NCI-H2171 treated with DMSO at 0.1 percent for 48 hours (cell line): ENCODE measurements at regions not wholly inside any gene's neighbourhood (a gene's known extent, or its start where the extent isn't known, plus 50 kb on each side); places are given as distances from the start of the nearest gene placed in this dataset.

Experiments
- DNase-seq: peaks from one replicate; lab custom pipeline; 2025; lab: John Stamatoyannopoulos, UW

GRCh38 chr5:3143382-3143781 is 391.9 kb upstream of the IRX2 start:
- peak; percentile 18 for DNase-seq

GRCh38 chr5:3142261-3143027 is 391.0 kb upstream of the IRX2 start:
- DNase-seq, result no peak

GRCh38 chr5:3140117-3140516 is 388.6 kb upstream of the IRX2 start:
- DNase-seq, result no peak

GRCh38 chr5:3139499-3139931 is 388.0 kb upstream of the IRX2 start:
- no peak for DNase-seq

GRCh38 chr5:3131161-3131560 is 379.7 kb upstream of the IRX2 start:
- peak; percentile 50 for DNase-seq

GRCh38 chr5:3129252-3129651 is 377.8 kb upstream of the IRX2 start:
- no peak for DNase-seq

GRCh38 chr5:3127423-3127911 is 376.0 kb upstream of the IRX2 start:
- no peak for DNase-seq

- DNase-seq, result no peak
These were observed 375.2 kb upstream of the IRX2 start for GRCh38 chr5:3126639-3127038.

- DNase-seq, result no peak
These were observed 372.9 kb upstream of the IRX2 start for GRCh38 chr5:3124410-3124809.

GRCh38 chr5:3123763-3124157 is 372.3 kb upstream of the IRX2 start:
- DNase-seq, result no peak

- no peak for DNase-seq
These were observed 371.7 kb upstream of the IRX2 start for GRCh38 chr5:3122985-3123762.

GRCh38 chr5:3122216-3122615 is 370.7 kb upstream of the IRX2 start:
- no peak for DNase-seq

- no peak for DNase-seq
These were observed 370.3 kb upstream of the IRX2 start for GRCh38 chr5:3121813-3122212.

- DNase-seq, result peak; percentile 54
These were observed 368.6 kb upstream of the IRX2 start for GRCh38 chr5:3120028-3120427.

- DNase-seq, result no peak
These were observed 368.0 kb upstream of the IRX2 start for GRCh38 chr5:3119435-3119834.

GRCh38 chr5:3118340-3118739 is 366.9 kb upstream of the IRX2 start:
- DNase-seq, result no peak

- no peak for DNase-seq
These were observed 364.9 kb upstream of the IRX2 start for GRCh38 chr5:3116366-3116765.

GRCh38 chr5:3114467-3114866 is 363.0 kb upstream of the IRX2 start:
- no peak for DNase-seq

GRCh38 chr5:3110371-3110770 is 358.9 kb upstream of the IRX2 start:
- no peak for DNase-seq

- DNase-seq, result peak; percentile 85
These were observed 355.7 kb upstream of the IRX2 start for GRCh38 chr5:3107156-3107611.

GRCh38 chr5:3105581-3105980 is 354.1 kb upstream of the IRX2 start:
- no peak for DNase-seq

- DNase-seq, result no peak
These were observed 353.7 kb upstream of the IRX2 start for GRCh38 chr5:3105172-3105571.

GRCh38 chr5:3104429-3105060 is 353.1 kb upstream of the IRX2 start:
- no peak for DNase-seq
